Activated CD4-positive, alpha-beta T cell treated with anti-CD3 and anti-CD28 coated beads, Interleukin-10, Interleukin-2, amounts not matched to agents 100 ng/mL and 50 ng/mL, durations not matched to agents 16 hours and 8 hours (primary cell): ENCODE measurements at regions not wholly inside any gene's neighbourhood (a gene's known extent, or its start where the extent isn't known, plus 50 kb on each side); places are given as distances from the start of the nearest gene placed in this dataset.
"Not testable (repeated sequence)": the region's sequence is repeated elsewhere in the genome, so short reads cannot be mapped to it uniquely, and the experiment has no call there.

Experiments
- DNase-seq: peaks from one replicate; pipeline ENCODE4 v3.0.0-alpha.2; 2020

- no peak for DNase-seq
These were observed 60.9 kb upstream of the LANCL2 start for GRCh38 chr7:55304018-55304762.

GRCh38 chr7:55305135-55305534 lies 60.0 kb upstream of the LANCL2 start:
- no peak for DNase-seq

DNA sequence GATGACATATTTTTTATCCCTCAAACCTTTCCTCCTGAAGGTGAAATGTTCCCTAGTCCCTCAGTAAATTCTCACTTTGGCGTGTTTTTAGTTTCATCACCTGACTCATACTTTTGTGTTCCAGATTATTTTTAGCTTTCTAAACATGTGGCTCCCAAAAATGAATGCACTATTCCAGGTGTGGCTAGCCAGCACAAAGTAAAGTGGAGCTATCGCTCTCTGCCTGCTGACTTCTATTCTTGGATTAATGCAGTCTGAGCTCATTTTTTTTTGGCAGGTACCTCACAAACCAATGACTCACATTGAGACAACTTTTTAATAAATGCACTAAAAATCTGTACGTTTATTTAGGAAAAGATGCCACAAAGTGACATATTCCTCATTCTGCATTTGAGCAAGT lies 58.8 kb upstream of the LANCL2 start:
- DNase-seq: no peak

GRCh38 chr7:55307123-55307916 lies 57.8 kb upstream of the LANCL2 start:
- no peak for DNase-seq

DNA sequence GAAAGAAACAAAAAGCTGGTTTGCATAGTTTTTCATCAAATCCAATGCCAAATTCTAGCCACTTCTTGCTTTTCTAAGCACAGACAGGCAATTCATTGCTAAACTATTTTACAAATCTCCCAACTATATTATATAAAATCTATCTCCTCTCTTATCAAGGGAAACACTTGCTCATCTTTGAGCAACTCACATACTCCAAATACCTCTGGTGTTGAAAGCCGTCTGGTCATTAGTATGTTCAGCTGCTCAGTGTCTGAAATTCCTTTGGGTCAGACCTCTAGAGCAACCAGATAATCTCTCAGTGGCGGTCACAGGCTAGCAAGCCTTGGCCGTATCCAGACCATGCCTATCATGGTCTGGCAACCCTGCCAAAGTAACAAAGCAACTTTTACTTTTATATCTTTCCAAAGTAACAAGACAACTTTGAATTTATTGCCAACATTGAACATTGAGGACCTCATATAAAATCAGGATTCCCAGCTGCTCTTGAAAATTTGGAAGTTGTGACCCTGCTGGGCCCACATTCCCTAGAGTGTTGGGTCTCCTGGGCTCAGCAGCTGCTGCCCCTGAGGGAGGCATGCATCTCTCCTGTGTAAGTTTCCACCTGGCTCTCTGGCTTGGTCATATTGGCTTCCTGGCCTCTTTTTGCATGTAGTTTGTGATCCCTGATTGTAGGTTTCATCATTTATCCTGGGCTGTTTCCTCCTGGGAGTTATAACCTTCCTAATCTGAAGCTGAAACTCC lies 56.8 kb upstream of the LANCL2 start:
- no peak for DNase-seq

DNA sequence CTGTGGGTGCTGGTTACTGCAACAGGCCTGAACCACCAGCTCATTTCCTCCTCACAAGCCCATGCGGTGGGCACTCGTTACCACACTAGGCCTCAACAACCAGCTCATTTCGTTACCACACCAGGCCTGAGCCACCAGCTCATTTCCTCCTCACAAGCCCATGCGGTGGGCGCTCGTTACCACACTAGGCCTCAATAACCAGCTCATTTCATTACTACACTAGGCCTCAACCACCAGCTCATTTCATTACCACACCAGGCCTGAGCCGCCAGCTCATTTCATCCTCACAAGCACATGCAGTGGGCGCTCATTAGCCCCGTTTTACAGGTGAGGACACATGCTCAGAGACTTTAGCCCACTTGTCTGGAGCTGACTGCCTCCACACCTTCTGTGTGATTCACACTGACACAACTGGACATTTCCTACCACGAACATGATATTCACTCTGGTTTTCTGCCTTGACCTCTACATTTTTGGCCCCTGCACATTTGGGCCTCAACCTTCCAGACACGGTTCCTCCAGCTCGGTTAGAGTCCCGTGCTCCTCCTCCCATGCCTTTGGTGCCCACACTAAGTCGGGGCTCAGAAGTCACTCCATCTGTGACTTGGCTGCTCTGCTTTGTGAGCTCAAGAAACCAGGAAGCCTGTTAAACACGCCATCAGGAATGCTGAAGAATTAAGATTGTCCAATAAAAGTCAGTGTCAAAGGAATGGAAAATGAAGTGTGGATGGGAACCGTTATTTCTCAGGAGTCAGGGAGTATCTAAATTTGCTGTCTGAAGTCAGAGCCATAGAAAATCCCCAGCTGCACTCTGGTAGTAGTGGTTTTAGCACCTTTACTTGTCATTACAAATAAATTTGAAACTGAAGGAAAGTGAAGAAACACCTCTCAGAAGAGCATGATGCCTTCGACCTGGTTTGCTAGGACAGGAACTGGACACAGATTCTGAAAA lies 55.8 kb upstream of the LANCL2 start:
- DNase-seq: peak; percentile 99

GRCh38 chr7:55310287-55311025 lies 54.7 kb upstream of the LANCL2 start:
- no peak for DNase-seq

DNA sequence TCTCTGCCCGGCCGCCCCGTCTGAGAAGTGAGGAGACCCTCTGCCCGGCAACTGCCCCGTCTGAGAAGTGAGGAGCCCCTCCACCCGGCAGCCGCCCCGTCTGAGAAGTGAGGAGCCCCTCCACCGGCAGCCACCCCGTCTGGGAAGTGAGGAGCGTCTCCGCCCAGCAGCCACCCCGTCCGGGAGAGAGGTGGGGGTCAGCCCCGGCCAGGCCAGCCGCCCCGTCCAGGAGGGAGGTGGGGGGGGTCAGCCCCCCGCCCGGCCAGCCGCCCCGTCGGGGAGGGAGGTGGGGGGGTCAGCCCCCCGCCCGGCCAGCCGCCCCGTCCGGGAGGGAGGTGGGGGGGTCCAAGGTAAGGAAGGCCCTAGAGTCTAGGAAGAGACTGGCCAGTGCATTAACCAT lies 53.2 kb upstream of the LANCL2 start:
- DNase-seq: not testable (repeated sequence)

GRCh38 chr7:55313671-55314070 lies 51.5 kb upstream of the LANCL2 start:
- not testable (repeated sequence) for DNase-seq

DNA sequence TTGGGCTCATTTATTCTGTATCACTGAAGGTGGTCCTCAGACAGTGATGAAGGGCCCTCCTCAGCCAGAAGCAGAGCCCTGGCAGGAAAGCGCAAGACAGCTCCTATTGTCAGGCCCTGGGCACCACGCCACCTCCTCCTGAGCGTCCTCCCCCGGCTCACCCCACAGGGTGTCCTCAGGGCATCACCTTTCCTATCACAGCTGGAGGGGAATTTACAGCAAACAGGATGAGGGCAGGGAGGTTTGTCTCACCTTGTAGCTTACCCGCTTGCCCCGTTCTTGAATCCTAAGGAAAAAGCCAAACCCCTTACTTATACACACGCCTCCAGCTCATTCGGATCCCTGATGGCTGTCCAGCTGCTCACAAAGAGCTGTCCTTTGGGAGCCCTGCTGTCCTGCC lies 50.2 kb upstream of the LANCL2 start:
- no peak for DNase-seq
